ENCODE measurements at regions not wholly inside any gene's neighbourhood (a gene's known extent, or its start where the extent isn't known, plus 50 kb on each side); places are given as distances from the start of the nearest gene placed in this dataset.

DNA sequence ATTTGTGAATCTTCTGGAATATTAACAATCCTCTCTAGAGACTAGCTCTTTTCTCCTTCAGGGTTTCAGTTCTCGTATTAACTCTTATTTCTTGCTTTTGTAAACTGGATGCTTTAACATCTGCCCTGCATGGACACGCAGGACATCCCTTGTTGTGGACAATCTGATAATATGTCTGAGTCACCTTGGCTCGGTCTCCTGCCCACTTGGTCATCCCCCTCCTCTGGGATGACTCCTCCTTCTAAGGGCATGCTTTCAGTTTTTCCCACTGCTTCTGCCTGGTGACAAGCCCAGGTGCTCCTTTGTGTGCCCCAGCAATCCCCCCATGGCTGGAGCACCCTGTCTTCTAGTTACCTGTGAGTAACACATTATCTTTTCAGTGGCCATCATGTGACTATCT lies 460.5 kb downstream of the DSC3 start:
- Mint-ChIP-seq H3K4me3 (no peak overlapping the region), H3K4me1 (ENCODE audit: low read depth in 2 of 2) (no peaks in the 10 kb centered on the region), H3K27ac (no peak overlapping the region), H3K9me3 (peaks cover 13 to 18% of the 10 kb centered on the region in 2 donors), H3K27me3 (no peaks in the 10 kb centered on the region), H3K36me3 (ENCODE audit: insufficient read depth) (no peaks in the 10 kb centered on the region)
- ATAC-seq (replicated peaks) (no peak), DNase-seq (no peak)

DNA sequence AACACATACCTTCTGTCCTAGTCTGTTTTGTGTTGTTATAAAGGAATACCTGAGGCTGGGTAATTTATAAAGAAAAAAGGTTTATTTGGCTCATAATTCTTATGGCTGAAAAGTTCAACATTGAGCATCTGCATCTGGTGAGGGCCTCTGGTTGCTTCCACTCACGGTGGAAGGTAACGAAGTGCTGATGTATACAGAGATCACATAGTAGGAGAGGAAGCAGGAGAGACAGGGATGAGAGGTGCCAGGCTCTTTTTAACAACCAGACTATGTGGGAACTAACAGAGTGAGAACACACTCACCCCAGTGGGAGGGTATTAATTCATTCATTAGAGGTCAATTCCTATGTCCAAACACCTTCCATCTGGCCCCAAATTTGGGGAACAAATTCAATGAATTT lies 463.8 kb downstream of the DSC3 start:
- ATAC-seq (replicated peaks) (no peak), DNase-seq (no peak)
- Mint-ChIP-seq H3K27me3 (no peaks in the 10 kb centered on the region), H3K36me3 (ENCODE audit: insufficient read depth) (peaks cover 3% of the 10 kb centered on the region), H3K9me3 (peaks cover 13 to 18% of the 10 kb centered on the region in 2 donors), H3K4me3 (no peak overlapping the region), H3K27ac (no peak overlapping the region), H3K4me1 (ENCODE audit: low read depth in 2 of 2) (no peaks in the 10 kb centered on the region)

DNA sequence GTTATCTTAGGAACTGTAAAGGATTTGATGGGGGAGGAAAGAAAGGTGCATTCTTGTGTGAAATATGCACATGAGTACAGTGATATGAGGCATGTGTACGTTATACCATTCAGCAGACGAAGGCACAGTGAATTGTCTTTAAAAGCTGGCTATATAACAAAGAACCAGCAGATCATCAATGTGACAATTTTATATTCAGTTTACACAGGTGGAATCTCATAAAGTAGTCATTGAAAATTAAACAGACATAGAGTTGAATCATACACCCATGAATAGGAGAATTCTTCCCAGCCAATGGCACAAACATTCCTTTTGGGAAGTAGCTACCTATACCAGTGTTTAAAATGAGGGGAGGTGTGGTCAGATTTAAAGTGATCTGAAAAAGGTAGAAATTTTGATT lies 470.3 kb downstream of the DSC3 start:
- DNase-seq, result no peak
- peaks cover 0 to 4% of the 10 kb centered on the region in 2 donors for H3K9me3 Mint-ChIP-seq
- H3K36me3 Mint-ChIP-seq (ENCODE audit: insufficient read depth), result peaks cover 3% of the 10 kb centered on the region
- H3K27ac Mint-ChIP-seq, result no peak overlapping the region
- ATAC-seq (replicated peaks), result no peak
- H3K4me3 Mint-ChIP-seq, result no peak overlapping the region
- H3K27me3 Mint-ChIP-seq, result no peaks in the 10 kb centered on the region
- H3K4me1 Mint-ChIP-seq (ENCODE audit: low read depth in 2 of 2), result no peaks in the 10 kb centered on the region

DNA sequence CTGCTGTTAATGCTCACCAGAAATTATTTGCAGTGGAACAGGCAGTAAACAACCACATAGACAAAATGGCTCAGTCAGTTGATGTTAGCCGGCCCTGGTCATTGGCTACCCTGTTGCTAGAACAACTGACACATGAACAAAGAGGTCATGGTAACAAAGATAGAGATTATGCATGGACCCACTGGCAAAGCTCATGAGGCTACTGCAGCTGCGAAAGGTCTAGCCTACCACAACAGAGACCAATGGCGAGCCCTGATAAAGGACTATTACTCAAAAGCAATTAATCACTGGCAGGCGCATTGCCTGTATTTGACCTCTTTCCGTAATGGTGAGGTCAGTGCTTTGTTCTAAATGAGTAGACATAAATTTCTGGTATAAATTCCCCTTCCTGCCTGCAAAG lies 474.2 kb downstream of the DSC3 start:
- no peak for DNase-seq
- no peak for ATAC-seq (replicated peaks)
- no peaks in the 10 kb centered on the region for H3K36me3 Mint-ChIP-seq (ENCODE audit: insufficient read depth)
- no peaks in the 10 kb centered on the region for H3K27me3 Mint-ChIP-seq
- H3K4me1 Mint-ChIP-seq (ENCODE audit: low read depth in 2 of 2), result no peaks in the 10 kb centered on the region
- no peak overlapping the region for H3K27ac Mint-ChIP-seq
- peaks cover 4 to 8% of the 10 kb centered on the region in 2 donors for H3K9me3 Mint-ChIP-seq
- no peak overlapping the region for H3K4me3 Mint-ChIP-seq

DNA sequence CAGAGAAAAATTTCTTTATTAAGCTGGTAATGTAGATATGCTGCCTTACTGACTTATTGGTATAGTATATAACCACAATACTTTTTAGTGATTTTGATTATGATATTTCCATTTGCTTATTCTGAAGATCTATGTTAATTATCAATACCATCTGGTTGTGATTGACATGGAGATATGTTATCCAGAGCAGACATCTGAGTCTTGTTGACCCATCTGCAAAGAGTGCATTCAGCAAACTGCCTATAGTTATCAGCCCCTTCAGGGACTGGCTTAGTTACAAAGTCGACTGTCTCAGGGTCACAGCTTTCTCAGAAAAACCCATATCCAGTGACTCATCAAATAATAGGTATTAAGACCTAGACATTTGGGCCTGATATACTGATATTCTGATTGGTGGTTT lies 475.7 kb downstream of the DSC3 start:
- DNase-seq (no peak), ATAC-seq (replicated peaks) (no peak)
- no peaks in the 10 kb centered on the region for H3K4me1 Mint-ChIP-seq (ENCODE audit: low read depth in 2 of 2)

DNA sequence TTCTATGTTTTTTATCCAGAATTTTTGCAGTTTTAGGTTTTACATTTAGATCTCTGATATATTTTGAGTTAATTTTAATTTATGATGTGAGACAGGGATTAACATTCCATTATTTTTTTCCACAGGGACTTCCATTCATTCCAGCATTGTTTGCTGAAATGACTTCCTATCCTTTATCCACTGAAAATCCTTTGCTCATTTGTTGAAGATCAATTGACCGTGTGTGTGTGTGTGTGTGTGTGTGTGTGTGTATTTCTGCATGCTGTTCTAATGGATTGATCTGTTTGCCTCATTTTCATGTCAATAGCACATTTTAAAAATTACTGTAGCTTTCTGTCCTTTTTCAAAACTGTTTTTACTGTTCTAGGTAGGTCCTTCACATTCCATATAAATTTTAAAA lies 480.3 kb downstream of the DSC3 start:
- Mint-ChIP-seq H3K9me3 (peaks cover 2 to 8% of the 10 kb centered on the region in 2 donors), H3K36me3 (ENCODE audit: insufficient read depth) (no peaks in the 10 kb centered on the region), H3K27me3 (no peaks in the 10 kb centered on the region), H3K4me3 (no peak overlapping the region), H3K27ac (no peak overlapping the region), H3K4me1 (ENCODE audit: low read depth in 2 of 2) (no peaks in the 10 kb centered on the region)
- ATAC-seq (replicated peaks) (no peak), DNase-seq (no peak)

More for the DNA sequence above, 475.7 kb downstream of the DSC3 start:
- H3K36me3 Mint-ChIP-seq (ENCODE audit: insufficient read depth), result no peaks in the 10 kb centered on the region
- peaks cover 4 to 8% of the 10 kb centered on the region in 2 donors for H3K9me3 Mint-ChIP-seq
- H3K4me3 Mint-ChIP-seq, result no peak overlapping the region
- H3K27ac Mint-ChIP-seq, result no peak overlapping the region
- no peaks in the 10 kb centered on the region for H3K27me3 Mint-ChIP-seq

DNA sequence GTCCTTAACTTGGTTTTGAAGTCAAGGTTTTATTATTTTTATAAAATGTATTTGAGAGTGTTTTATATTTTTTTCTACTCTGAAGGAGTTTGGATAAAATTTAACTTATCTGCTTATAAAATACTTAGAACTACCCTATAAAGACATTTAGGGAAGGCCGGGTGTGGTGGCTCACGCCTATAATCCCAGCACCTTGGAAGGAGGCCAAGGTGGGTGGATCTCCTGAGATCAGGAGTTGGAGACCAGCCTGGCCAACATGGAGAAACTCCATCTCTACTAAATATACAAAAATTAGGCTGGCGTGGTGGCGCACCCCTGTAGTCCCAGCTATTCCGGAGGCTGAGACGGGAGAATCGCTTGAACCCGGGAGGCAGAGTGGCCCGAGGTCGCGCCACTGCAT lies 486.4 kb downstream of the DSC3 start:
- DNase-seq (no peak), ATAC-seq (replicated peaks) (no peak)
- no peak overlapping the region for H3K4me3 Mint-ChIP-seq
- no peak overlapping the region for H3K27ac Mint-ChIP-seq
- H3K36me3 Mint-ChIP-seq (ENCODE audit: insufficient read depth), result no peaks in the 10 kb centered on the region
- H3K9me3 Mint-ChIP-seq, result peaks cover 7 to 10% of the 10 kb centered on the region in 2 donors
- H3K4me1 Mint-ChIP-seq (ENCODE audit: low read depth in 2 of 2), result no peaks in the 10 kb centered on the region
- H3K27me3 Mint-ChIP-seq, result no peaks in the 10 kb centered on the region

DNA sequence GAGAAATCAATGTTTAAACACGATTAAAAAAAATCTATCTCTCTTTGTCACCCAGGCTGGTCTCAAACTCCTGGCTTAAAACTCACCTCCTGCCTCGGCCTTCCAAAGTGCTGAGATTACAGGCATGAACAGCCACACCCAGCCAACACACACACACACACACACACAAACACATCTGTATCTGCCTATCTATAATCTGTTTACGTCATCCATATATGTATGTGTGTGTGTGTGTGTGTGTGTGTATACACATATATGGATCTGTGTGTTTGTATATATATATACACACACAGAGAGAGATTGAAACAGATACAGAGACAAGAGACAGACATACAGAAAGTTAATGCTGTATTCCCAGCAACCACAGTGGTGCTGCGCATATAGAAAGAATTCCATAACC lies 497.1 kb downstream of the DSC3 start:
- Mint-ChIP-seq H3K27me3 (no peaks in the 10 kb centered on the region), H3K4me1 (ENCODE audit: low read depth in 2 of 2) (no peaks in the 10 kb centered on the region)
- no peak for ATAC-seq (replicated peaks)

DNA sequence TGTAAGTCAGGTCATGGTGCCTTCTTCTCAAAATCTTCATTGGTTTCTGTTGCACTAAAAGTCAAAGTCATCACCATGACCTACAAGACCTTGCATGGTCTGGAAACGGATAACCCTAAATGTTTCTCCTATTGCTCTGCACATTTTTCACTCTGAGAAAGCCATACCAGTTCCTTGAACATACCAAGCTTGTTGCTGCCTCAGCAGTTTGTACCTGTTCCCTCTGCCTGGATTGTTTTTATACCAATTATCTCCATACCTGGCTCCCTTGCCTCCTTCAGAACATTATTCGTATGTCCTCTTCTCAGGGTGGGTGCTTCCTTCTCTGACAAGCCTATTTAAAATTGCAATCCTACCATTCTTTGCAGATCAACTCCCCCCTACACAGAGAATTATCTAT lies 498.4 kb downstream of the DSC3 start:
- DNase-seq (no peak), ATAC-seq (replicated peaks) (no peak)
- no peaks in the 10 kb centered on the region for H3K4me1 Mint-ChIP-seq (ENCODE audit: low read depth in 2 of 2)
- no peaks in the 10 kb centered on the region for H3K36me3 Mint-ChIP-seq (ENCODE audit: insufficient read depth)
- peaks cover 6 to 11% of the 10 kb centered on the region in 2 donors for H3K9me3 Mint-ChIP-seq
- no peaks in the 10 kb centered on the region for H3K27me3 Mint-ChIP-seq
- no peak overlapping the region for H3K27ac Mint-ChIP-seq
- H3K4me3 Mint-ChIP-seq, result no peak overlapping the region

More for the DNA sequence above, 497.1 kb downstream of the DSC3 start:
- peaks cover 6 to 8% of the 10 kb centered on the region in 2 donors for H3K9me3 Mint-ChIP-seq
- H3K36me3 Mint-ChIP-seq (ENCODE audit: insufficient read depth), result no peaks in the 10 kb centered on the region
- no peak overlapping the region for H3K4me3 Mint-ChIP-seq
- H3K27ac Mint-ChIP-seq, result no peak overlapping the region
- no peak for DNase-seq

DNA sequence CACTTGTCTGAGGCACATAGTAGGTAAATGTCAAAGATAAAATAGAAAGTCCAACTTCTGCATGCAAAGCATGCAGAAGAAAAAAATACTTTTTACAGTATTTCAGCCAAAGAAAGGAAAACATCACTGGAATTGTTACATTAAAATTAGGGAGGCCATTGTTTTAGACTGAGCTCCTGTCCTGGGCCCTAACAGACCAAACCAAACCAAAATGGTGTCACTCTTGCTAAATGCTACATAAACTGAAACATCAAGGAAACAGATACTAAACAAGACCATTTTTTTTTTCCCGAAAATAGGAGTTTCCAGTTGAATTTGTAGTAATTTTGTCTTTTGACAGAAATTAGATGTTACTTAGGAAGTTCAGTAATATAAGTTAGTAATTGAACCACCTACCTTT lies 508.8 kb downstream of the DSC3 start:
- H3K27me3 Mint-ChIP-seq, result no peaks in the 10 kb centered on the region
- H3K4me3 Mint-ChIP-seq, result no peak overlapping the region
- no peaks in the 10 kb centered on the region for H3K36me3 Mint-ChIP-seq (ENCODE audit: insufficient read depth)
- ATAC-seq (replicated peaks) (no peak), DNase-seq (no peak)
- no peaks in the 10 kb centered on the region for H3K4me1 Mint-ChIP-seq (ENCODE audit: low read depth in 2 of 2)
- H3K27ac Mint-ChIP-seq, result no peak overlapping the region
- H3K9me3 Mint-ChIP-seq, result peaks cover 6 to 27% of the 10 kb centered on the region in 2 donors

DNA sequence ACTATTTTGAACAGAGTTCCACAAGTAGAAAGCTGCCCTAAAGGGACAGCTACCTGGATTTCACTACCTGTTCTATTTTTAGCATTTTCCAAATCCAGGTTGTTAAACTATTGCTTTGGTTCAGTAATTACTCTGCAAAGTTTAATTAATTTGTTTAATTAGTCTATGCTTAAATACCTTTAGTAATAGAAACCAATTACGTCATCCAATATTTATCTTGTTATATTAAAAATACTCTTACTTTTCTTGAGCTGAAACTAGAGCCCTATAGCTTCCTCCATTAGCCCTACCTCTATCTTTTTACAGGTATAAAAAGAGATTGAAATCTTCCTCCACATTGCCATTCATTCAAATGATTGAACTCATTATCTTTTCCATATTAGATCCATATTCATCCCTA lies 514.6 kb downstream of the DSC3 start:
- Mint-ChIP-seq H3K36me3 (ENCODE audit: insufficient read depth) (no peaks in the 10 kb centered on the region), H3K4me3 (no peak overlapping the region), H3K27me3 (no peaks in the 10 kb centered on the region), H3K9me3 (peaks cover 3 to 23% of the 10 kb centered on the region in 2 donors), H3K4me1 (ENCODE audit: low read depth in 2 of 2) (no peaks in the 10 kb centered on the region), H3K27ac (no peak overlapping the region)
- DNase-seq (no peak), ATAC-seq (replicated peaks) (no peak)

DNA sequence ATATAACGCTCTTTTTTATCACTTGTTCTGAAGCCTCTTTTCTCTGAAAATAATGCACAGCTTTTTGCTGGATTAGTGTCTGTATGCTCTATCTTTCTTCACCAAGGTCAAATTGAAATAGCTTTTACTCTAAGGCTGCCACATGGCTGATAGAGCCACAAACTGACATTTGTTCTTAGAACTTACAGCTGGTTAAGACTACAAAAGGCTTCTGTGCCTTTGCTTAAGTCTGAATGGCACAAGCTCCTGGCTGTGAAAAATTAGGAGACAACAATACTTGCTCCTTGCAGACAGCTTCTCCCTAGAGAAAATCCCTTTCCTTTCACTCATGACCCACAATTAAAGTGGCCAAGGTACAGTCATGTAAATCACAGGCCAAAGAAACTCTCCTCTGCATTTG lies 515.3 kb downstream of the DSC3 start:
- peaks cover 1 to 19% of the 10 kb centered on the region in 2 donors for H3K9me3 Mint-ChIP-seq
- ATAC-seq (replicated peaks), result no peak
- no peaks in the 10 kb centered on the region for H3K36me3 Mint-ChIP-seq (ENCODE audit: insufficient read depth)
- no peaks in the 10 kb centered on the region for H3K27me3 Mint-ChIP-seq
- no peak overlapping the region for H3K4me3 Mint-ChIP-seq
- no peak for DNase-seq
- H3K4me1 Mint-ChIP-seq (ENCODE audit: low read depth in 2 of 2), result no peaks in the 10 kb centered on the region
- no peak overlapping the region for H3K27ac Mint-ChIP-seq

DNA sequence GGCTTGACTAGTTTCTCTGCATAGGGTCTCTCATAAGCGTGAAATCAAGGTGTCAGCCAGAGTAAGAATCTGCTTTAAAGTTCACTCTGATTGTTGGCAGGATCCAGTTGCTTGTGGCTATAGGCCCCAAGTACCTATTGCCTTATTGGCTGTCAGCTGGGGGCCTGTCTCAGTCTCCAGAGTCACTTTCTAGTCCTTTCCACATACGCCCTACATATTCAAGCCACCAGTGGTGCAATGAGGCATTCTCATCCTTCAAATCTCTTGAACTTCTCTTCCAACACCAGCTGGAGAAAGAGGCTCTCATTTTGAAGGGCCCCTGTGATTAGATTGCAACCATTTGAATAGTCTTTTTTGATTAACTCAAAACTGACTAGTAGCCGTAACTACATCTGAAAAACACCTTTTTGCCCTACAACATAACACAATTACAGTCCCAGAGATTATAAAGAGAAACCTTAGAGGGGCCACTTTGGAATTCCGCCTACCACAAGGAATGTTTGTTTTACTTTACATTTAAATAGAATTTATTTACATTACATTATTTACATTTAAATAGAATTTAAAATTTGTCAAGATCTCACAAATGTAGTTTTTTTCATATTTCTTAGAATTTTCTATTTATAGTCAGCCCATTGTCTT lies 520.1 kb downstream of the DSC3 start:
- Mint-ChIP-seq H3K9me3 (peaks cover 3 to 27% of the 10 kb centered on the region in 2 donors), H3K27me3 (no peaks in the 10 kb centered on the region), H3K4me3 (no peak overlapping the region), H3K4me1 (ENCODE audit: low read depth in 2 of 2) (no peaks in the 10 kb centered on the region), H3K36me3 (ENCODE audit: insufficient read depth) (no peaks in the 10 kb centered on the region), H3K27ac (no peak overlapping the region)
- ATAC-seq (replicated peaks) (no peak), DNase-seq (no peak)

DNA sequence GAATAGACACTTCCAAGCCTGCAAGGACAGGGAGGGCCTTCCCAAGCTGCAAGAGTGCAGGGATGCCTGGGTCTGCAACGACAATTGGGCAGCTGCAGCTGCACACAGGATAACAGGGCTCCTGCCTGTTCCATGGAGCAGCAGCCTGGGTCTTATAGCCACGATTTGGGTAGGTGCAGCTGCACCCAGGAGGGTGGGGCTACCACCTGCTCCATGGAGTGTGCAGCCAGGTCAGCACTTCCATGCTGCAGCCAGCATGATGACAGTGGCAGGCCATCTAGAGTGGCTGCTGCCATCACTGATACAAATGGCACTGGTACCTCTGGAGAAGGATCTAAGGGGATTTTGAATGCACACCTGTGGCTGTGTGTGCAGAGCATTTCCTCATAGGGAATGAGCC lies 528.5 kb downstream of the DSC3 start:
- DNase-seq (no peak), ATAC-seq (replicated peaks) (no peak)
- H3K27ac Mint-ChIP-seq, result no peak overlapping the region
- H3K27me3 Mint-ChIP-seq, result no peaks in the 10 kb centered on the region
- no peaks in the 10 kb centered on the region for H3K36me3 Mint-ChIP-seq (ENCODE audit: insufficient read depth)
- no peaks in the 10 kb centered on the region for H3K4me1 Mint-ChIP-seq (ENCODE audit: low read depth in 2 of 2)
- H3K4me3 Mint-ChIP-seq, result no peak overlapping the region
- peaks cover 6 to 17% of the 10 kb centered on the region in 2 donors for H3K9me3 Mint-ChIP-seq

DNA sequence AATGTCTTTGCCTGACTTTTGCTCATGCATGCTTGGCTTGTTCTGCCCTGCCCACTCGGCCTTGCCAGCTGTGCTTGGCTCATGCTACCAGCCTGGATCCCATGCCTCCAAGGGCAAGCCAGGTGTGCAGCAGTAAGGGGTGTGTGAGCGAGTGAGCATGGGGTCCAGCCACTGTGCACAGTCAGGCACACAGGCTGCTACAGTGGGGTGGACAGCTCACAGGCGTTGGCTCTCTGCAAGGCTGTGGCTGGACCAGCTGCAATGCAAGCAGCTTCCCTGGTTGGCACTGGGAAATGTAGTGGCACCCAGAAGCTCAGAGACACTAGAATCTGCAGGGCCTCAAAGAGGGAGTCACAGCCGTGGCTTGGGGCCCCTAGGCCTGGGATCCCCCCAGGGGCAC lies 529.7 kb downstream of the DSC3 start:
- Mint-ChIP-seq H3K9me3 (peaks cover 8 to 11% of the 10 kb centered on the region in 2 donors), H3K27ac (no peak overlapping the region), H3K4me1 (ENCODE audit: low read depth in 2 of 2) (no peaks in the 10 kb centered on the region), H3K4me3 (no peak overlapping the region), H3K36me3 (ENCODE audit: insufficient read depth) (no peaks in the 10 kb centered on the region), H3K27me3 (no peaks in the 10 kb centered on the region)
- DNase-seq, result no peak
- no peak for ATAC-seq (replicated peaks)

All from effector memory CD8-positive, alpha-beta T cell (primary cell).